Stomach (tissue), 8 donors: ENCODE measurements at regions not wholly inside any gene's neighbourhood (a gene's known extent, or its start where the extent isn't known, plus 50 kb on each side); places are given as distances from the start of the nearest gene placed in this dataset.
"Not testable (repeated sequence)": the region's sequence is repeated elsewhere in the genome, so short reads cannot be mapped to it uniquely, and the experiment has no call there.

Experiments
- DNase-seq, 2 donors: peaks; one replicate each; pipeline versions ENCODE4 v3.0.0 to v3.0.0-alpha.2; 2013 to 2019
- H3K27ac ChIP-seq, 5 donors: fragments of 200-600 bp in 4 of 5; sonication (generic) in 4 of 5; one replicate each; pipeline ENCODE4 v1.5.1; 2013 to 2019; ENCODE audit warnings: mild to moderate bottlenecking in 1 of 5, moderate library complexity in 1 of 5
- H3K27me3 ChIP-seq, 3 donors: fragments of 200-600 bp; sonication (generic); one replicate each; pipeline ENCODE4 v1.5.1; 2017 to 2019; ENCODE audit warnings: mixed run types in 1 of 3
- H3K36me3 ChIP-seq, 4 donors: fragments of 200-600 bp; sonication (generic); 1 replicate in 3 of 4; 2 replicates in 1 of 4; pipeline ENCODE4 v1.5.1; 2016 to 2019
- H3K4me1 ChIP-seq, 4 donors: fragments of 200-600 bp; sonication (generic); one replicate each; pipeline ENCODE4 v1.5.1; 2016 to 2019
- H3K4me3 ChIP-seq, 4 donors: fragments of 200-600 bp; sonication (generic) in 3 of 4; one replicate each; pipeline ENCODE4 v1.5.1; 2016 to 2019; ENCODE audit warnings: mild to moderate bottlenecking in 1 of 4
- H3K9me3 ChIP-seq, 4 donors: fragments of 200-600 bp; sonication (generic); one replicate each; pipeline ENCODE4 v1.5.1; 2016 to 2019
- EP300 ChIP-seq: sonication (generic); formaldehyde crosslinking; IDR thresholded peaks from one replicate; pipeline ENCODE4 v1.6.1; 2017; ENCODE audit warnings: antibody characterized with exemption
- POLR2A ChIP-seq, 4 donors: fragments of 450-650 bp; IDR thresholded peaks; one replicate each; pipeline ENCODE4 v1.6.1; 2016; ENCODE audit warnings: antibody characterized with exemption in 4 of 4, control low read depth in 2 of 4, mild to moderate bottlenecking in 1 of 4, moderate library complexity in 1 of 4
- POLR2AphosphoS5 ChIP-seq, 3 donors: sonication (generic); formaldehyde crosslinking; IDR thresholded peaks; one replicate each; pipeline ENCODE4 v1.6.1; 2016; ENCODE audit warnings: antibody characterized with exemption in 3 of 3
- WGBS, 5 donors: extraction: QIAGEN DNeasy Blood & Tissue Kit in 3 of 5; methylation state at CpG; one replicate each; pipeline versions ENCODE4 v1.1.5 to v1.1.7; 2013 to 2018; 5-methylcytosine and 5-hydroxymethylcytosine counted together
- intact Hi-C: fragments of 100-400 bp; cut with DNase I; formaldehyde crosslinking; loops from one replicate; pipeline ENCODE4 v1.15.1; 2023; ENCODE audit warnings: low total_unique reads
- TF ChIP-seq, protein P1 (sequence below), 7 experiments: fragments of 450-650 bp in 4 of 7; fragments of 200-600 bp in 3 of 7; sonication (generic) in 3 of 7; IDR thresholded peaks; one replicate each; pipeline ENCODE4 v1.5.1; 2016 to 2019; ENCODE audit warnings: antibody characterized with exemption in 7 of 7, control low read depth in 2 of 7, mild to moderate bottlenecking in 1 of 7
- donor health status: healthy with polysubstance abuse.
- donor health status: Bipolar disorder and iron deficiency.
- donor health status: healthy.

DNA sequence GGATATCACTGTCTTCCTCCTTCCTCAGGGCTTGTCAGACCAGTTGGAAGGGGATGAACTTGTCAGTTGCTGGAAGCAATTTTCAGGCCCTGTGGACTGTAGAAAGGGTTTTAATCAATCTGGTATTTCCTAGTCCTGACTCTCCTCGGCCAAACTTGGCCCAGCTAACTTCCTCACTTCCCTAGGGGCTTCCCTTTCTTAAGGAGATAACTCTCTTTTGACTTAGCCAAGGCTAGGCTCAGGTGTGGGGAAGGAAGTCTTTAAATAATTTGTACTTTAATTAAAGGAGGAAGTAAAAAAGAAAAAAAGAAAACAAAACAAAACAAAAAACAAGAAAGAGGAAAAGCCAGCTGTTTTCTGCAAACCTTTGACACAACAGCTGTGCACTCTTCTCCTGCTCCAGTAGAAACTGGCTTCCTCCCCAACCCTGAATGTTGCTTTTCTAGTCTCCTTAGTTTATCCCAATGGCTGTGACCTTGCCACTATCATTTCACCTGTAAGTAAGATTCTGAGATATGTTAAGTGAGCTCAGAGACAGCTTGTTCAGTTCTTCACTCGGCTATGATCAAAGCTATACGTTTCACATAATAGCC is 53.0 kb upstream of the ST3GAL6 start:
- no peaks in the 10 kb centered on the region for H3K9me3 ChIP-seq
- no peak for TF ChIP-seq POLR2AphosphoS5 (IDR thresholded peaks at IDR 0.05)
- TF ChIP-seq POLR2A (IDR thresholded peaks at IDR 0.05): no peak
- no peak for TF ChIP-seq EP300
- TF ChIP-seq, protein P1, sequence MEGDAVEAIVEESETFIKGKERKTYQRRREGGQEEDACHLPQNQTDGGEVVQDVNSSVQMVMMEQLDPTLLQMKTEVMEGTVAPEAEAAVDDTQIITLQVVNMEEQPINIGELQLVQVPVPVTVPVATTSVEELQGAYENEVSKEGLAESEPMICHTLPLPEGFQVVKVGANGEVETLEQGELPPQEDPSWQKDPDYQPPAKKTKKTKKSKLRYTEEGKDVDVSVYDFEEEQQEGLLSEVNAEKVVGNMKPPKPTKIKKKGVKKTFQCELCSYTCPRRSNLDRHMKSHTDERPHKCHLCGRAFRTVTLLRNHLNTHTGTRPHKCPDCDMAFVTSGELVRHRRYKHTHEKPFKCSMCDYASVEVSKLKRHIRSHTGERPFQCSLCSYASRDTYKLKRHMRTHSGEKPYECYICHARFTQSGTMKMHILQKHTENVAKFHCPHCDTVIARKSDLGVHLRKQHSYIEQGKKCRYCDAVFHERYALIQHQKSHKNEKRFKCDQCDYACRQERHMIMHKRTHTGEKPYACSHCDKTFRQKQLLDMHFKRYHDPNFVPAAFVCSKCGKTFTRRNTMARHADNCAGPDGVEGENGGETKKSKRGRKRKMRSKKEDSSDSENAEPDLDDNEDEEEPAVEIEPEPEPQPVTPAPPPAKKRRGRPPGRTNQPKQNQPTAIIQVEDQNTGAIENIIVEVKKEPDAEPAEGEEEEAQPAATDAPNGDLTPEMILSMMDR (IDR thresholded peaks at IDR 0.05): no peak
- intact Hi-C loops: no loop called here
- H3K36me3 ChIP-seq: no peaks in the 10 kb centered on the region
- no peaks in the 10 kb centered on the region for H3K27me3 ChIP-seq
- DNase-seq: peak in 1 of 2 donors; percentile 53
- no peak overlapping the region for H3K4me3 ChIP-seq
- H3K4me1 ChIP-seq: no peaks in the 10 kb centered on the region
- H3K27ac ChIP-seq: no peak overlapping the region
- WGBS, 5 donors: 36 to 52% (median 48%) methylated on average over 3 of the region's 3 CpGs

DNA sequence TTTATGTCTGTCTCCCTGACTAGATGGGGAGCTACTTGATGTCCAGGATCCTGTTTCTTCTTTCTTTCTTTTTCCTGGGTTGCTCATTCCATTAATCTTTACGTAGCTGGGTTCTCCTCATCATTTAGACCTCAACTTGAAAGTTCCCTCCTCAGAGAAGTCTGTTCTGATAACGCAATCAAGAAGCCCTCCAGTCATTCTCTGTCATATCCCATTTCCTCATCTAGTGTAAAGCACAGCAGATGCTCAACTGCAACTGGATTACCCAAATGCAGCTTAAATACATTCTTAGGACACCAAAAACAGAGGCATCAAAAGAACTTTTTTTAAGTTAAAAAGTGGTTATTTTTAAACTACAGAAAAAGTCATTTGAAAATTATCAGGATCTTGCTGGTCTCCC is 51.7 kb upstream of the ST3GAL6 start:
- H3K4me1 ChIP-seq: no peaks in the 10 kb centered on the region
- no peak overlapping the region for H3K27ac ChIP-seq
- no peaks in the 10 kb centered on the region for H3K27me3 ChIP-seq
- no peaks in the 10 kb centered on the region for H3K36me3 ChIP-seq
- no peak for DNase-seq
- no peaks in the 10 kb centered on the region for H3K9me3 ChIP-seq
- WGBS, 5 donors: 77 to 90% (median 82%) methylated on average over 2 of the region's 2 CpGs
- intact Hi-C loops: no loop called here
- no peak overlapping the region for H3K4me3 ChIP-seq
- TF ChIP-seq POLR2A (IDR thresholded peaks at IDR 0.05) (no peak), POLR2AphosphoS5 (IDR thresholded peaks at IDR 0.05) (no peak), EP300 (no peak)
- TF ChIP-seq, protein P1 (IDR thresholded peaks at IDR 0.05): no peak

DNA sequence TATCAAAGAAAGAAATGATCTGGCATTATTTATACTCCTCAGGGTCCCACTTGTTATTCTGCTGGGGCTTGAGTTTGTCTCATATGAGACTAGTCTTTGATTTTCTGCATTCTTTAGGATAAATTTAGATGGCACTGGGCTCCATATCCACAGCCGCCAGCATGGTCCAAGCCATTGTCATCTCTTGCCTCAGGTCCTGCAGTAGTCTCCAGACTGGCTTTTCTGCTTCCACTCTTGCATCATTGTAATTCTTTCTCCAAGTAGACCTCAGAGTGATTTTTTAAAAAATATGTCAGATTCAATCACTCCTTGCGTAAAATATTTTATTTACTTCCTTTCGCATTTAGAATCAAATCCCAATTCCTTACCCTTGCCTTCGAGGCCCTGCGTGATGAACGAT is 50.4 kb upstream of the ST3GAL6 start:
- WGBS, 5 donors: 95 to 99% (median 97%) methylated on average over 6 of the region's 6 CpGs
- Histone ChIP-seq H3K4me3 (no peak overlapping the region), H3K27me3 (no peaks in the 10 kb centered on the region), H3K36me3 (no peaks in the 10 kb centered on the region), H3K9me3 (no peaks in the 10 kb centered on the region), H3K4me1 (no peaks in the 10 kb centered on the region), H3K27ac (no peak overlapping the region)
- intact Hi-C loops: no loop called here
- TF ChIP-seq POLR2AphosphoS5 (IDR thresholded peaks at IDR 0.05) (no peak), EP300 (no peak)
- TF ChIP-seq, protein P1 (IDR thresholded peaks at IDR 0.05): no peak
- DNase-seq: no peak

DNA sequence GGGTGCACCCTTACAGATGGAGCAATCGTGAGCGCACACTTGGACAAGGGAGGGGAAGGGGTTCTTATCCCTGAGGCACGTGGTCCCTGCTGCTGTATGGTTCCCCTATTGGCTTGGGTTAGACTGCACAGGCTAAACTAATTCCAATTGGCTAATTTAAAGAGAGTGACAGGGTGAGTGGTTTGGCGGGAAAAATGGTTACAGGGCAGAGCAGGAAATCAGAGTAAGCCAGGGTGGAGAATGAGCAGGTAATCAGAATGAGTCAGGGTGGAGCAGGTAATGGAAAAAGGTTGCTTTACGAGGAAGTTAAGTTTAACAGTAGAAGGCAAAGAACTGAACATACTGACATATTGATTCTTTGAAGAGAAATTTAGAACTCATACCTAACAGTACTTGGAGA is 49.8 kb upstream of the ST3GAL6 start:
- intact Hi-C loops, H3K36me3 ChIP-seq, H3K4me1 ChIP-seq, H3K27ac ChIP-seq, H3K4me3 ChIP-seq, DNase-seq, H3K9me3 ChIP-seq, H3K27me3 ChIP-seq: not testable (repeated sequence)
- WGBS, 5 donors: 75 to 94% (median 84%) methylated on average over 5 of the region's 5 CpGs
